MM.1S (cell line): ENCODE measurements at regions not wholly inside any gene's neighbourhood (a gene's known extent, or its start where the extent isn't known, plus 50 kb on each side); places are given as distances from the start of the nearest gene placed in this dataset.

Experiments
- EZH2 ChIP-seq: fragments of 300-600 bp; sonication (generic); optimal IDR thresholded peaks from 2 replicates; pipeline ENCODE3; 2017; ENCODE audit warnings: low read depth, mild to moderate bottlenecking, antibody characterized with exemption, low read length, mixed read lengths
- EZH2phosphoT487 ChIP-seq: fragments of 300-600 bp; sonication (generic); IDR thresholded peaks from 2 replicates; pipeline ENCODE4 v1.6.1; 2018; ENCODE audit warnings: antibody characterized with exemption, low read length
- TF ChIP-seq, protein P1 (sequence below): fragments of 300-600 bp; sonication (generic); IDR thresholded peaks from 2 replicates; pipeline ENCODE4 v1.5.1; 2016; ENCODE audit warnings: antibody characterized with exemption, low read length, mixed read lengths

DNA sequence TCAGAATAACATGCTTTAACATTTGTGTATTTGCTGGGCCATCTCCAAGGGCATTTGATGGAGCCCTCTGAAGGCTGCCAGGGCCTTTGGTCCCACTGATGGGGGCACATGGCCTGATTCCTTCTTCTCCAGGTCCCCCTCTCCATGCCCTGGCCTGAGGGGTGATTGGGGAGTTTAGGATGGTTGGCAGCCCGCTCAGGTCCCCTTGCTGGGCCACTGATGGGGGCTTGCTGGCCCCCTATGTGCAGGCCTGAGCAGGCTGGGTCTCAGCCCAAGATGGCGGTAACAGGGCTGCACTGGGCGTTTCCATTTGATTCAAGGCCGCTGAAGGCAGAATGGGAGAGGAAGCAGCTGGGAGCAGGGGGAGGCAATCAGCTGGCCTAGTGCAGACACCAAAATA is 113.7 kb upstream of the NECTIN1 start:
- TF ChIP-seq, protein P1, sequence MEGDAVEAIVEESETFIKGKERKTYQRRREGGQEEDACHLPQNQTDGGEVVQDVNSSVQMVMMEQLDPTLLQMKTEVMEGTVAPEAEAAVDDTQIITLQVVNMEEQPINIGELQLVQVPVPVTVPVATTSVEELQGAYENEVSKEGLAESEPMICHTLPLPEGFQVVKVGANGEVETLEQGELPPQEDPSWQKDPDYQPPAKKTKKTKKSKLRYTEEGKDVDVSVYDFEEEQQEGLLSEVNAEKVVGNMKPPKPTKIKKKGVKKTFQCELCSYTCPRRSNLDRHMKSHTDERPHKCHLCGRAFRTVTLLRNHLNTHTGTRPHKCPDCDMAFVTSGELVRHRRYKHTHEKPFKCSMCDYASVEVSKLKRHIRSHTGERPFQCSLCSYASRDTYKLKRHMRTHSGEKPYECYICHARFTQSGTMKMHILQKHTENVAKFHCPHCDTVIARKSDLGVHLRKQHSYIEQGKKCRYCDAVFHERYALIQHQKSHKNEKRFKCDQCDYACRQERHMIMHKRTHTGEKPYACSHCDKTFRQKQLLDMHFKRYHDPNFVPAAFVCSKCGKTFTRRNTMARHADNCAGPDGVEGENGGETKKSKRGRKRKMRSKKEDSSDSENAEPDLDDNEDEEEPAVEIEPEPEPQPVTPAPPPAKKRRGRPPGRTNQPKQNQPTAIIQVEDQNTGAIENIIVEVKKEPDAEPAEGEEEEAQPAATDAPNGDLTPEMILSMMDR: no peak
- TF ChIP-seq EZH2phosphoT487: no peak
- TF ChIP-seq EZH2: no peak
